T-helper 2 cell (primary cell): ENCODE measurements at regions not wholly inside any gene's neighbourhood (a gene's known extent, or its start where the extent isn't known, plus 50 kb on each side); places are given as distances from the start of the nearest gene placed in this dataset.

ENCODE experiments used
- DNase-seq, 5 experiments: peaks; one replicate each; pipeline versions ENCODE4 v3.0.0 to v3.0.0-alpha.2; 2012 to 2022

GRCh38 chr1:38716229-38716628 lies 143.3 kb downstream of the RRAGC start:
- DNase-seq: no peak

- DNase-seq: no peak
These were observed 144.2 kb downstream of the RRAGC start for GRCh38 chr1:38715415-38715814.

- no peak for DNase-seq
These were observed 147.5 kb downstream of the RRAGC start for GRCh38 chr1:38712046-38712445.

GRCh38 chr1:38708701-38709258 lies 150.8 kb downstream of the RRAGC start:
- DNase-seq: no peak

GRCh38 chr1:38701088-38701487 lies 158.5 kb downstream of the RRAGC start:
- DNase-seq: no peak

- DNase-seq: no peak
These were observed 159.5 kb downstream of the RRAGC start for GRCh38 chr1:38700077-38700470.

- DNase-seq: no peak
These were observed 160.1 kb downstream of the RRAGC start for GRCh38 chr1:38699330-38700076.

- DNase-seq: no peak
These were observed 162.2 kb downstream of the RRAGC start for GRCh38 chr1:38697387-38697786.

- DNase-seq: no peak
These were observed 163.2 kb downstream of the RRAGC start for GRCh38 chr1:38696371-38696770.

GRCh38 chr1:38693759-38694158 lies 165.8 kb downstream of the RRAGC start:
- DNase-seq: no peak

- DNase-seq: no peak
These were observed 166.5 kb downstream of the RRAGC start for GRCh38 chr1:38693031-38693430.

- no peak for DNase-seq
These were observed 168.7 kb downstream of the RRAGC start for GRCh38 chr1:38690790-38691449.

- no peak for DNase-seq
These were observed 172.7 kb downstream of the RRAGC start for GRCh38 chr1:38686927-38687255.

- DNase-seq: no peak
These were observed 173.2 kb downstream of the RRAGC start for GRCh38 chr1:38686167-38686926.

- no peak for DNase-seq
These were observed 174.2 kb downstream of the RRAGC start for GRCh38 chr1:38685388-38685787.

- no peak for DNase-seq
These were observed 178.6 kb downstream of the RRAGC start for GRCh38 chr1:38680801-38681510.

GRCh38 chr1:38677756-38678155 lies 181.8 kb downstream of the RRAGC start:
- DNase-seq: no peak

- DNase-seq: no peak
These were observed 182.3 kb downstream of the RRAGC start for GRCh38 chr1:38677311-38677710.

- DNase-seq: no peak
These were observed 186.9 kb downstream of the RRAGC start for GRCh38 chr1:38672692-38673091.

- no peak for DNase-seq
These were observed 188.4 kb downstream of the RRAGC start for GRCh38 chr1:38671221-38671620.

GRCh38 chr1:38670544-38671122 lies 188.9 kb downstream of the RRAGC start:
- no peak for DNase-seq

- DNase-seq: no peak
These were observed 191.9 kb downstream of the RRAGC start for GRCh38 chr1:38667626-38668025.

- DNase-seq: no peak
These were observed 197.4 kb downstream of the RRAGC start for GRCh38 chr1:38662126-38662525.
